Neural cell (in vitro differentiated cells): ENCODE measurements at regions not wholly inside any gene's neighbourhood (a gene's known extent, or its start where the extent isn't known, plus 50 kb on each side); places are given as distances from the start of the nearest gene placed in this dataset.

Experiments
- H2AFZ ChIP-seq: fragments of 200-600, 300-800 bp; sonication (generic), shearing (Covaris generic); 2 replicates; pipeline ENCODE4 v1.6.0; 2014; ENCODE audit warnings: low read depth, mild to moderate bottlenecking, antibody characterized with exemption, low read length, moderate library complexity
- H3F3A ChIP-seq: fragments of 200-600 bp; shearing (Covaris generic); 2 replicates; pipeline ENCODE4 v1.6.1; 2016; ENCODE audit warnings: mild to moderate bottlenecking, moderate library complexity, mixed read lengths, antibody characterized with exemption, low read length; ENCODE audit not compliant: insufficient read depth, poor library complexity, severe bottlenecking
- H3K27ac ChIP-seq: fragments of 200-600, 300-800 bp; sonication (generic), shearing (Covaris generic); 2 replicates; pipeline ENCODE4 v1.5.1; 2014; ENCODE audit warnings: mild to moderate bottlenecking, low read length, moderate library complexity
- H3K27me3 ChIP-seq: fragments of 300-800, 200-600 bp; sonication (generic), shearing (Covaris generic); 2 replicates; pipeline ENCODE4 v1.6.0; 2014; ENCODE audit warnings: mild to moderate bottlenecking, low read depth, low read length, moderate library complexity; ENCODE audit not compliant: insufficient read depth
- H3K36me3 ChIP-seq: fragments of 300-800, 200-600 bp; sonication (generic), shearing (Covaris generic); 2 replicates; pipeline ENCODE4 v1.5.1; 2014; ENCODE audit warnings: mild to moderate bottlenecking, antibody characterized with exemption, low read length, moderate library complexity; ENCODE audit not compliant: insufficient read depth
- H3K4me2 ChIP-seq: fragments of 300-800, 200-600 bp; sonication (generic), shearing (Covaris generic); 2 replicates; pipeline ENCODE4 v1.6.0; 2014; ENCODE audit warnings: mild to moderate bottlenecking, low read length
- H3K4me3 ChIP-seq: fragments of 300-800, 200-600 bp; sonication (generic), shearing (Covaris generic); 2 replicates; pipeline ENCODE4 v1.5.1; 2014; ENCODE audit warnings: mild to moderate bottlenecking, low read length, moderate library complexity
- H3K79me2 ChIP-seq: fragments of 200-600 bp; shearing (Covaris generic); replicated peaks from 2 replicates; pipeline ENCODE4 v1.6.0; 2014; ENCODE audit warnings: mild to moderate bottlenecking, low read length, moderate library complexity; ENCODE audit not compliant: insufficient read depth
- H3K9ac ChIP-seq: fragments of 300-800, 200-600 bp; sonication (generic), shearing (Covaris generic); 2 replicates; pipeline ENCODE4 v1.6.1; 2016; ENCODE audit warnings: mild to moderate bottlenecking, low read length, mixed read lengths
- H3K9me2 ChIP-seq: fragments of 200-600 bp; shearing (Covaris generic); 2 replicates; pipeline ENCODE4 v1.6.1; 2016; ENCODE audit warnings: mild to moderate bottlenecking, low read length, mixed read lengths; ENCODE audit not compliant: insufficient read depth
- H3K9me3 ChIP-seq: fragments of 200-600, 300-800 bp; sonication (generic), shearing (Covaris generic); 2 replicates; pipeline ENCODE4 v1.6.1; 2016; ENCODE audit warnings: mild to moderate bottlenecking, mixed run types, low read length, moderate library complexity, mixed read lengths
- H4K20me1 ChIP-seq: fragments of 200-600 bp; shearing (Covaris generic); 2 replicates; pipeline ENCODE4 v1.6.1; 2016; ENCODE audit warnings: mild to moderate bottlenecking, mixed run types; ENCODE audit not compliant: insufficient read depth
- CTCF ChIP-seq: fragments of 450-650 bp; IDR thresholded peaks from 2 replicates; pipeline ENCODE4 v1.5.1; 2014; ENCODE audit warnings: antibody characterized with exemption, mild to moderate bottlenecking, moderate library complexity; ENCODE audit not compliant: poor library complexity, severe bottlenecking
- EP300 ChIP-seq: fragments of 450-650 bp; conservative IDR thresholded peaks from 2 replicates; pipeline ENCODE4 v1.6.1; 2014; ENCODE audit warnings: antibody characterized with exemption, mild to moderate bottlenecking, moderate library complexity; ENCODE audit not compliant: poor library complexity, severe bottlenecking
- EZH2 ChIP-seq: fragments of 200-600, 300-800 bp; shearing (Covaris generic), sonication (generic); IDR thresholded peaks from 2 replicates; pipeline ENCODE4 v1.6.1; 2014; ENCODE audit warnings: antibody characterized with exemption, low read length, borderline replicate concordance, mild to moderate bottlenecking; ENCODE audit not compliant: insufficient read depth, poor library complexity, severe bottlenecking
- MXI1 ChIP-seq: fragments of 450-650 bp; conservative IDR thresholded peaks from 2 replicates; pipeline ENCODE4 v1.6.1; 2014; ENCODE audit warnings: antibody characterized with exemption, mild to moderate bottlenecking; ENCODE audit not compliant: poor library complexity, severe bottlenecking
- POLR2AphosphoS5 ChIP-seq: IDR thresholded peaks from 2 replicates; pipeline ENCODE4 v1.6.1; 2012
- RAD21 ChIP-seq: fragments of 450-650 bp; conservative IDR thresholded peaks from 2 replicates; pipeline ENCODE4 v1.6.1; 2014; ENCODE audit warnings: antibody characterized with exemption, mild to moderate bottlenecking, moderate library complexity
- SMC3 ChIP-seq: fragments of 450-650 bp; conservative IDR thresholded peaks from 2 replicates; pipeline ENCODE4 v1.6.1; 2014; ENCODE audit warnings: antibody characterized with exemption, mild to moderate bottlenecking, moderate library complexity; ENCODE audit not compliant: poor library complexity
- TAF1 ChIP-seq: IDR thresholded peaks from 2 replicates; pipeline ENCODE4 v1.6.1; 2012; ENCODE audit warnings: low read depth
- TF ChIP-seq, protein P1 (sequence below): IDR thresholded peaks from 2 replicates; pipeline ENCODE4 v1.6.1; 2012; ENCODE audit warnings: borderline replicate concordance

DNA sequence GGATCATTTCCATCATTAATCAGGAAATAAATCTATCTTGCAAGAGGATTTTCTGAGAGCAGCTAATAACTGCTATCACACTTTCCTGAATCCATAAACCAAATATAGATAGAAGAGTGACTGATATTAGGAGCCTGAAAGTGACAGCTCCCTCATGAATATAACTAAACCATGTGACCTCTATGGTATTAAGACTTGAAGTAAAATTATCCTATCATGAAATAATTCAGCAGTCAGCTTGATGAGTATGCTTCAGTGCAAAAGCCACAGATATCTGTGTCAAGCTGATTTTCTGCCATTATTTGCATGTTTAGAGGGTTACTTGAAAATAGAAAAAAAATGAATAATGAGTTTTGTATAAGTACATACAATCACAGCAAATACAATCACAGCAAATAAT lies 80.1 kb upstream of the PPP1R3A start:
- peak overlapping the region; percentile 3 for H3K4me3 ChIP-seq
- no peaks in the 10 kb centered on the region for H3K36me3 ChIP-seq
- H3F3A ChIP-seq, result peaks cover 6% of the 10 kb centered on the region
- no peaks in the 10 kb centered on the region for H3K79me2 ChIP-seq
- H3K27me3 ChIP-seq, result no peaks in the 10 kb centered on the region
- TF ChIP-seq MXI1 (no peak), CTCF (no peak), EZH2 (no peak), RAD21 (no peak), POLR2AphosphoS5 (peak; percentile 70), SMC3 (no peak), TAF1 (no peak), EP300 (peak; percentile 91)
- TF ChIP-seq, protein P1, sequence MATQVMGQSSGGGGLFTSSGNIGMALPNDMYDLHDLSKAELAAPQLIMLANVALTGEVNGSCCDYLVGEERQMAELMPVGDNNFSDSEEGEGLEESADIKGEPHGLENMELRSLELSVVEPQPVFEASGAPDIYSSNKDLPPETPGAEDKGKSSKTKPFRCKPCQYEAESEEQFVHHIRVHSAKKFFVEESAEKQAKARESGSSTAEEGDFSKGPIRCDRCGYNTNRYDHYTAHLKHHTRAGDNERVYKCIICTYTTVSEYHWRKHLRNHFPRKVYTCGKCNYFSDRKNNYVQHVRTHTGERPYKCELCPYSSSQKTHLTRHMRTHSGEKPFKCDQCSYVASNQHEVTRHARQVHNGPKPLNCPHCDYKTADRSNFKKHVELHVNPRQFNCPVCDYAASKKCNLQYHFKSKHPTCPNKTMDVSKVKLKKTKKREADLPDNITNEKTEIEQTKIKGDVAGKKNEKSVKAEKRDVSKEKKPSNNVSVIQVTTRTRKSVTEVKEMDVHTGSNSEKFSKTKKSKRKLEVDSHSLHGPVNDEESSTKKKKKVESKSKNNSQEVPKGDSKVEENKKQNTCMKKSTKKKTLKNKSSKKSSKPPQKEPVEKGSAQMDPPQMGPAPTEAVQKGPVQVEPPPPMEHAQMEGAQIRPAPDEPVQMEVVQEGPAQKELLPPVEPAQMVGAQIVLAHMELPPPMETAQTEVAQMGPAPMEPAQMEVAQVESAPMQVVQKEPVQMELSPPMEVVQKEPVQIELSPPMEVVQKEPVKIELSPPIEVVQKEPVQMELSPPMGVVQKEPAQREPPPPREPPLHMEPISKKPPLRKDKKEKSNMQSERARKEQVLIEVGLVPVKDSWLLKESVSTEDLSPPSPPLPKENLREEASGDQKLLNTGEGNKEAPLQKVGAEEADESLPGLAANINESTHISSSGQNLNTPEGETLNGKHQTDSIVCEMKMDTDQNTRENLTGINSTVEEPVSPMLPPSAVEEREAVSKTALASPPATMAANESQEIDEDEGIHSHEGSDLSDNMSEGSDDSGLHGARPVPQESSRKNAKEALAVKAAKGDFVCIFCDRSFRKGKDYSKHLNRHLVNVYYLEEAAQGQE, result no peak
- H4K20me1 ChIP-seq, result no peaks in the 10 kb centered on the region
- no peak overlapping the region for H3K4me2 ChIP-seq
- H3K9ac ChIP-seq, result peak overlapping the region; percentile 59
- peaks cover 8% of the 10 kb centered on the region for H3K9me3 ChIP-seq
- no peaks in the 10 kb centered on the region for H3K9me2 ChIP-seq
- H3K27ac ChIP-seq, result peak overlapping the region; percentile 88
- no peak overlapping the region for H2AFZ ChIP-seq

- H3K79me2 ChIP-seq, result no peaks in the 10 kb centered on the region
- H4K20me1 ChIP-seq, result no peaks in the 10 kb centered on the region
- H3K9ac ChIP-seq, result no peak overlapping the region
- H3K9me2 ChIP-seq, result no peaks in the 10 kb centered on the region
- H3F3A ChIP-seq, result peaks cover 6% of the 10 kb centered on the region
- no peaks in the 10 kb centered on the region for H3K27me3 ChIP-seq
- no peak overlapping the region for H3K4me3 ChIP-seq
- no peaks in the 10 kb centered on the region for H3K9me3 ChIP-seq
- H2AFZ ChIP-seq, result no peak overlapping the region
- peak overlapping the region; percentile 88 for H3K27ac ChIP-seq
- no peak for TF ChIP-seq POLR2AphosphoS5
- TF ChIP-seq, protein P1, result no peak
- TF ChIP-seq RAD21, result no peak
- TF ChIP-seq TAF1, result no peak
- no peak for TF ChIP-seq EP300
- no peak for TF ChIP-seq CTCF
- no peak for TF ChIP-seq SMC3
- no peak for TF ChIP-seq MXI1
- no peak for TF ChIP-seq EZH2
- no peaks in the 10 kb centered on the region for H3K36me3 ChIP-seq
- H3K4me2 ChIP-seq, result no peak overlapping the region
These were observed 77.6 kb upstream of the PPP1R3A start for GRCh38 chr7:113996405-113996804.
